ENCODE measurements at regions not wholly inside any gene's neighbourhood (a gene's known extent, or its start where the extent isn't known, plus 50 kb on each side); places are given as distances from the start of the nearest gene placed in this dataset.

- no peak for DNase-seq (ENCODE audit: low read depth in 1 of 2, low spot score in 1 of 2)
- H3K27ac ChIP-seq (replicated peaks): no peak overlapping the region
- no peak overlapping the region for H3K4me3 ChIP-seq (replicated peaks; ENCODE audit: insufficient read depth, low read length)
- TF ChIP-seq POLR2AphosphoS5 (IDR thresholded peaks at IDR 0.05; ENCODE audit: low read depth) (no peak), GABPA (IDR thresholded peaks at IDR 0.05; ENCODE audit: low read depth) (no peak), SPI1 (IDR thresholded peaks at IDR 0.05; ENCODE audit: borderline replicate concordance, low read depth) (no peak), REST (IDR thresholded peaks at IDR 0.05; ENCODE audit: insufficient replicate concordance, low read depth) (no peak), CTCF (IDR thresholded peaks at IDR 0.05; ENCODE audit: insufficient read depth, low read length) (no peak)
- no peaks in the 10 kb centered on the region for H3K27me3 ChIP-seq (ENCODE audit: insufficient read depth, poor library complexity, severe bottlenecking)
Measured at GRCh38 chr15:94027581-94027980, 203.8 kb upstream of the MCTP2 start.

GRCh38 chr15:94026458-94027304 is 204.7 kb upstream of the MCTP2 start:
- H3K4me3 ChIP-seq (replicated peaks; ENCODE audit: insufficient read depth, low read length): no peak overlapping the region
- no peak for DNase-seq (ENCODE audit: low read depth in 1 of 2, low spot score in 1 of 2)
- TF ChIP-seq POLR2AphosphoS5 (IDR thresholded peaks at IDR 0.05; ENCODE audit: low read depth) (no peak), GABPA (IDR thresholded peaks at IDR 0.05; ENCODE audit: low read depth) (no peak)
- no peak overlapping the region for H3K27ac ChIP-seq (replicated peaks)
- peaks cover 3% of the 10 kb centered on the region for H3K27me3 ChIP-seq (ENCODE audit: insufficient read depth, poor library complexity, severe bottlenecking)

- H3K4me3 ChIP-seq (replicated peaks; ENCODE audit: insufficient read depth, low read length): no peak overlapping the region
- no peak overlapping the region for H3K27ac ChIP-seq (replicated peaks)
- peaks cover 5% of the 10 kb centered on the region for H3K27me3 ChIP-seq (ENCODE audit: insufficient read depth, poor library complexity, severe bottlenecking)
- DNase-seq (ENCODE audit: low read depth in 1 of 2, low spot score in 1 of 2): no peak
- TF ChIP-seq GABPA (IDR thresholded peaks at IDR 0.05; ENCODE audit: low read depth) (no peak), POLR2AphosphoS5 (IDR thresholded peaks at IDR 0.05; ENCODE audit: low read depth) (no peak), REST (IDR thresholded peaks at IDR 0.05; ENCODE audit: insufficient replicate concordance, low read depth) (no peak), CTCF (IDR thresholded peaks at IDR 0.05; ENCODE audit: insufficient read depth, low read length) (no peak), SPI1 (IDR thresholded peaks at IDR 0.05; ENCODE audit: borderline replicate concordance, low read depth) (no peak)
Measured at GRCh38 chr15:94023531-94023930, 207.8 kb upstream of the MCTP2 start.

GRCh38 chr15:94021621-94022320 is 209.6 kb upstream of the MCTP2 start:
- H3K4me3 ChIP-seq (replicated peaks; ENCODE audit: insufficient read depth, low read length): no peak overlapping the region
- no peak for DNase-seq (ENCODE audit: low read depth in 1 of 2, low spot score in 1 of 2)
- H3K27ac ChIP-seq (replicated peaks): no peak overlapping the region
- peaks cover 5% of the 10 kb centered on the region for H3K27me3 ChIP-seq (ENCODE audit: insufficient read depth, poor library complexity, severe bottlenecking)
- TF ChIP-seq GABPA (IDR thresholded peaks at IDR 0.05; ENCODE audit: low read depth) (no peak), REST (IDR thresholded peaks at IDR 0.05; ENCODE audit: insufficient replicate concordance, low read depth) (no peak), POLR2AphosphoS5 (IDR thresholded peaks at IDR 0.05; ENCODE audit: low read depth) (no peak), CTCF (IDR thresholded peaks at IDR 0.05; ENCODE audit: insufficient read depth, low read length) (no peak), SPI1 (IDR thresholded peaks at IDR 0.05; ENCODE audit: borderline replicate concordance, low read depth) (no peak)

All from HL-60 (cell line).